SKM-1 treated with dmso at 0.1 percent for 144 hours (cell line): ENCODE measurements at regions not wholly inside any gene's neighbourhood (a gene's known extent, or its start where the extent isn't known, plus 50 kb on each side); places are given as distances from the start of the nearest gene placed in this dataset.
A peak's percentile ranks its signal among the peaks of the same experiment; 100 is the strongest.
"Not testable (repeated sequence)": the region's sequence is repeated elsewhere in the genome, so short reads cannot be mapped to it uniquely, and the experiment has no call there.

ENCODE experiments used
- DNase-seq: peaks from one replicate; lab custom pipeline; 2025; ENCODE audit not compliant: unreplicated experiment; lab: John Stamatoyannopoulos, UW

DNA sequence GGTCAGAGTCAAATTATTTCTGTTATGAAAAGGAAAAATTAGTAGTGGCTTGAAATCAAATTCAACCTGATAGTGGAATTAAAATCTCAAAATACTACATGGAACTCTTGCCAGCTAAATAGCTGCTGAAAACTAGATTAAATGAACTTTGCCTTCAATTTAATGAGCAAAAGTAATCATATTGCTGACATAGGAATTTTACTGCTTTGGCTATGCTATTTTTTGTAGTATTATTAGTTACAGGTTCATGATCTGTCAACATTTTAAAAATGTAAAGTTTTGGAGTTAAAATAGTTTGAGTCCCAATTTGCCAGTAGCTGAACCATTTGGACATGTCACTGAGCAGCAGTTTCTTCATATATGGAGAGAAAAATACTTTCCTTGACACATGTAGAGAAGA lies 81.4 kb downstream of the RERGL start:
- DNase-seq = no peak

DNA sequence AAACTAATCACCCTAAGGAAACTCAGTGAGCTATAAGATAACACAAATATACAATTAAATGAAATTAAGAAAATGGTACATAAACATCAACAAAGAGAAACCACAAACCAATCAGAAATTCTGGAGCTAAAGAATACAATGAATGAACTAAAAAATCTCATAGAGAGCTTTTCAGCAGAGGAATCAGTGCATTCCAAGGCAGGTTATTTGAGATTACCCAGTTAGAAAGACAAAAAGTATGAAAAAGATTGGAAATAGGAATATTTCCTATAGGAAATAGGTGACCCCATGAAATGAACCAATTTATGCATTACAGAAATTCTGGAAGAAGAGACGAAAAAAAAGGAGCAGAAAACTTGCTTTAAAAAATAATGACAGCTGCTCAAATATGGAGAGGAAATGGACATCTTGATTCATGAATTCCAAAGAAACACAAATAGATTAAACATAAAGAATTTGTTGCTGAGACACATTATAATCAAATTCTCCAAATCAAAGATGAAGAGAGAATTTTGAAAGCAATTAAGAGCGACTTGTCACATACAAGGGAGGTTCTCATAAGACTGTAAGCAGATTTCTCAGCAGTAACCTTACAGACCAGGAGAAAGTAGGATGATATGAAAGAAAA lies 90.7 kb downstream of the RERGL start:
- DNase-seq = no peak

DNA sequence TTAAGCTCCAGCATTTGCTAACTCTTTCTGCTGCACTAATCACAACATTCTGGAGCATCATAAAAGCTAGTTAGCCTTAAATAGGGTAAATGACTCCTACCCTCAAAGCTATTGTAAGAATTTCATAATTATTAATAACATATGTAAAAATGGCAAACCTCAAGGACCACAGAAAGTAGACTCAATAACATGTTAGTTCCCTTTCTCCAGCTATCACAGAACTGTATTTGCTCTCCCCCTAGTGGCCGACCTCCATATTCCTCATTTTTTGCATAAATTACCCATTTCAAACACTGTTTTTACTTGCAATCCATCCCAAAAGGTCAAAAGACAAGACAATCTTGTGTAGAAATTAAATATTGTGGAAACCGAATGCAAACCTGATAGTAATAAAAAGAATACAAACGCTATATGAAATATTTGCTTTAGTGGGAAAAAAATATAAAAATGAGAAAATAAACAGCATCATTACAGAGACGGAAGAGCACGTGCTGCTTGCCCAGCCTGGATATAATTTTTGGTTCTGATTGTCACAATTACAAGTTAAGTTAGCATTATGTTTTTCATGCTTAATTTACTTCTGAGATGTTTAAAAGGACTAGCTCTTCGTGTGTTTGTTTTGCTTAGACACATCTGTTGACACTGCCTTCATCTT lies 97.9 kb downstream of the RERGL start:
- DNase-seq = peak; percentile 37

DNA sequence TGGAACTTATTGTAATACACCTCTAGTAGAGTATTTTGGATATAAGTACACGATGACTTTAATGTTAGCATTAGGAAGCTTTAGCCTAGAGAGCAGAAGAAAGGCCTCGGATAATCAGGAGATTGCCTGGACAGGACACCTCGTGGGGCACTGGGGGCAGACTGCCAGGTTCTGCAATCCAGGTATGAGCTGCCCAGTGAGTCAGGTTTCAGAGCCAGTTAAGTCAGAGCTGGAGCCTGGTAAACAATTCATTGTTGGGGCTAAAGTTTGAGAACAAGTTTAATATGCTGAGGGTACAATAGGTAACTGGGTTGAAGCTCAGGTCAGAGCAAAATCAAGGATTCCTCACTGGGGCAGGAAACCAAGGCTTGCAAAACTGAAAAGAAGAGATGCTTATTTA lies 107.4 kb downstream of the RERGL start:
- no peak for DNase-seq

DNA sequence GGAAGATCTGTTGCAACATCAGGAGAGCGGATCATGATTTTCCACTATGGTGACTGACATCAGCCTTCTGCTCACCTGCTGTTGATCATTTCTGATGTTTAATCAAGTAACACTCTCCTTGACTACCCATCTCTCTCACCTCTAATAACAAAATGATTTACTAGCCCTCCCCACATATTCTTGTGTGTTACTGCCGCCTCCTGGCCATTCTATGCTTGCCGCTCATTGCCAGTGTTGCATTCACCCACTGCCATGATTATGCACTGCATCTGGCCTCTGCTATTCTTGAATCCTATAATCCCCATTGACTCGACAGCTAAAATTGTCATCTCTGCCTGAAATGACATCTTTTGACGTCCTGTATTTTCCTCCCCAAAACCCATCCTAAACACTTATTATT lies 113.8 kb downstream of the RERGL start:
- DNase-seq = no peak

DNA sequence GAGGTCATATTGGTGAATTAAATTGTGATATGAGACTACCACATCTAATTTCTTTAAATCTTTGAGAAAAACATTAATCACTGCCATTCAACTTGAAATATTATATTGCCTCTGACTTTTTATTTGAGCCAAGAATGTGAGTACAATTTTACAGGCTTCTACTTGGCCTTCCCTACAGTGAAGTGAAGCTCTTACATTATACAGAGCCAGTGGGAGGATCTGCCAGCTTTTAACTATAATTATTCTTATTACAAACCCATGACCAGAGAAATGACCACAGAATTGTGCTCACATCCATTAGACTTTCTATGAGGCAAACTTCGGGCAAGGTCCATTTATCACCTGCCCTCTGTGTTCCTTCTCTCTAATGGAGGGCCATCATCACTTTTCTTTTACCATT lies 114.2 kb downstream of the RERGL start:
- DNase-seq = no peak

DNA sequence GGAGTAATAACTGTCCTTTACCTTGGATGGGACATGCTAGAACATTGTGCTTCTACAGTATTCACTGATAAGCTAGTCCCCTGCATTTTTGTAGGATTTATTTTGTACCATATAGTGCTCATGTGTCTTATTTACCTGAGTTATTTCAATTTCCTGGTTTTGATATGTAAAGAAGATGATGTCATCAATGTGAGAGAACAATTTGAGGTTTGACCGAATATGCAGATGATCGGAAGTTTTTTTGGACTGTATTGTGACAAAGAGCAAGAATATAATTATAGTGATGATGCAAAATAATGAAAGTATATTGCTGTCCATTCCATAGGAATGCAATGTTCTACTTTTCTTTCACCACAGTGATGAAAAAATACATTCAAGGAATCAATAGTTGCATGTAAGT lies 114.8 kb downstream of the RERGL start:
- no peak for DNase-seq

DNA sequence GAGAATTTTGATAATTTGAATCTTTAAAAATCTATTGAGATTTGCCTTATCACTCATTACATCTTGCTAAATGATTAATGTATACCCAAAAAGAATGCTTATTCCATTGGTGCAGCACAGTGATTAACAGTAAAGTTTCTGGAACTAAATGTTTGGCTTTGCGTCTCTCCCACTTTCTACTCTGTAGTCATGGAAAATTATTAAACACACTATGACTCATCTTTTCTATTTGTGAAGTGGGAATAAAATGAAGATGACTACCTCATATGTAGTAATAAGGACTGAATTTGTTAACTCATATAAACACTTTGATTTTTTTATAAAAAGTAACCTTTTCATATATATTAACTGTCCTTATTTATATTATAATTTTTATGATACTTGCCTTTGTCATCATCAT lies 118.1 kb downstream of the RERGL start:
- DNase-seq = no peak

DNA sequence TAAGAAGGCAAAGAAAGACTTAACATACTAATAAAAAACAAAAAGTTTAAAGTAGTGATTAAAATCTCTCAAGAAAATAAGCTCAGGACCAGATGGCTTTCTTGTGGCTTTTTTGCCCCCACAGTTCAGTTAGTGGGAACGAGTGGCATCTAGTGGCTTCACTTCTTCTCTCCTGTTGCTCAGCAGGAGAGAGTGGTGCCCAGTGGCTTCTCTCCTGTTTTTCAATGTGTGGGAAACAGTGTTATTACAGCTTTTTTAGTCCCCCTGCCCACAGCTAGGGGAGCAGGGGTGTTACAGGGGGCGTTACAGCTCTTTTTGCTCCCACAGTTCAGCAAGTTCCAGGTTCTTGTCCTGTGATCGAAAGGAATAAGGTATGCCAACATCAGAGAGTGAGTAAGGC lies 135.2 kb downstream of the RERGL start:
- no peak for DNase-seq

DNA sequence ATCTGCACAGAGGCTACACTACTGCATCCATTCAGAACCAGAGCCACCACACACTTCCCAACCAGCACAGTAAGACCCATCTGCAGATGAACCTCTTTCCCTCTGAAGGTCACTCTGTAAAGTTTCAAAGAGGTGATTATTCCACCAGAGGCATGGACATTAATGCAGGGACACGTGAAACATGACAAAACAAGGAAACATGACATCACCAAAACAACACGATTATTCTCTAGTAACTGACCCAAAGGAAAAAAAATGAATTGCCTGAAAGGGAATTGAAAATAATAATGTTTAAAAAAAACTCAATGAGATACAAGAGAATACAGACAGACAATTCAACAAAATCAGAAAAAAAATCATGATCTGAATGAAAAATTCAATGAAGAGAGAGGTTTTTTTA lies 139.1 kb downstream of the RERGL start:
- DNase-seq = no peak

DNA sequence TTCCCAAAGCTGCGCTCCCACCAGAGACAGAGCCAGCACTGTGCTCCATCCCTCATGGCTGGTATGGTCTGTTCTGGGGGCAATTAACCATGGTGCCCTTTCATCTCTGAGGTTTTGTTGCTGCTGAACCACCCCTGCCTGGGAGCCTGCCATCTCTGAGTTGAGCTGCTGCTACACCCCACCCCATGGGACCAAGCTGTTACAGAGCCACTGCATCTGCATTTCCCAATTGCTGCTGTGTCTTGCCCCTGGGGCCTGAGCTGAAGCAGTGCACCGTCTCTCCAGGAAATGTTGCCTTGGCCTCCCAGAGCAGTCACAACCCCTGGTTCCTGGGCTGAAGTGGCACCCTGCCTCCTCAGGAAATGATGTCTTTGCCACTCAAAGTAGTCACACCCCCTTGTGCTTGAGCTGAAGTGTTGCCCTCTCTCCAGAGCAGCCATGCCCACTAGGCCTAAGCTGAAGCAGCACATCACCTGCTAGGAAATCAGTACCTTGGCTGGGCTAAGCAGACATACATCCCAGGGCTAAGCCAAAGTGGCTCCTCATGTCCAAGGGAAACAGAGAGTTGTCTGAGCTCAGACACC lies 140.3 kb downstream of the RERGL start:
- no peak for DNase-seq

DNA sequence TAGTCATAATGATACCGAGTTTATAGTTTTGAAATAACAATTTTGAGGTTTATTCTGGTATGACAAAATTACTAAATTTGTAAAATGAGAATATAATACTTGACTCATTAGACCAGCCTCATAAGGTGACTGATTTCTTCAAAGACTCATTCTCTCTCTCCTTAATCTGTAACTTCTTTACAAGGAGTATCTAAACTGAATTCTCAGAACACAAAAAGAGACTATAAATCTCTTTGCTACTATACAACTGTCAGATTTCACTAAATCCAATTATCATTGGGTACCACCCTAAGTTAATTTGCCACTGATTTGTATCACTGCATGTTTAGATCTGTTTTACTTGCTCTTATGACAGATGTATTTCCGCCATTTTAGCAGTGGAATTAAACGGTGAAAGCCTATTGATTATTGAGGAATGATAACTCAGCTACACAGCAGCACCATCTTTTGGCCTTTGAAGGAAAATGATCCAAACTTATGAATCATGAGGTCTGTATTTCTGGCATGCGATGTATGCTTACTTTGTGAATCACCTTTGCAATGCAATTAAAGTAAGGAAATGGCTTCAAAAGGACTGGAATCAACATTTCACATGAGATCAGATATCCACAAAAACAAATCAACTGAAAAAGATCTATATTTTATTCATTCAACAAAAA lies 161.2 kb downstream of the RERGL start:
- no peak for DNase-seq

DNA sequence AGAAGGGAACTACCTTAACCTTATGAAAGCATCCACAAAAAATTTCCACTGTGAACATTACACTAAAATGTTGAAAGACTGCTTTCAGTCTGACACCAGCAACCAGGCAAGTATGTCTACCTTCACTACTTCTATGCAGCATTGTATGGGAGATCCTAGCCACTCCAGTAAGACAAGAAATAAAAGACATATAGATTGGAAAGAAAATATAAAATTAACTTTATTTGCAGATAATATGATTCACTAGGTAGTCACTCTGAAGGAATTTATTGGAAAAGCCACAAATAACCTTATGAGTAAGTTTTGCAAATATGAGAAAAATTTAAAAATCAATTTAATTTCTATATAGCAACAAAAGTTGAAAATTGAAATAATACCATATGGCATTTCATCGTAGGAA lies 172.0 kb downstream of the RERGL start:
- DNase-seq = no peak

DNA sequence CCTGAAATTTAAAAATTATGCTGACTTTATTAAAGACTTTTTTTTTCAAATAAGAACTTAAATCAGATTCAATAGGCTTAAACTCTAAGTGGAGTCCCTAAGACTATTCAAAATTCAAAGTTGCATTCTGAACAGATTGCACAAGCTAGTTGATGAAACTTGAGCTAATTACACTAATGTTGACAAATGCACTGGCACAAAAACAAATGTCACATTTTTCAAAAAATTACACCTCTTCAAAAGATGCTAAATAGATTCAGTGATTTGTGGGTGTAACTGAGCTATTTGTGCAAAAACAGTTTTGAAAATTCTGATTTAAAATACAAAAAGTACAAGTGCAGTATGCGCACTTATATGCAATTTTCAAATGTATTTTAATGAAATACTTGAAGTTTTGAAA lies 205.4 kb downstream of the RERGL start:
- no peak for DNase-seq

DNA sequence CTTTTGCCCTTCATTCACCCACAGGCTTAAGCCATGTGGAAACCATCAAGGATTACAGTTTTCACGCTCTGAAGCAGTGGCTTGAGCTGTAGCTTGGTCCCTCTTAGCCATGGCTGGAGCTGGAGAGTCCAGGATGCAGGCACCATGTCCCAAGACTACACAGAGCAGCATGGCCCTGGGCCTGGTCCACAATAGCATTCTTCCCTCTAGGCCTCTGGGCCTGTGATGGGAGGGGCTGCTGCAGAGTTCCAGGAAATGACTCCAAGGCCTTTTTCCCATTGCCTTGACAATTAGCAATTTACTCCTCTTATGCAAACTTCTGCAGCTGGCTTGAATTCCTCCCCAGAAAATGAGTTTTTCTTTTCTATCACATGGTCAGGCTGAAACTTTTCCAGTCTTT lies 211.3 kb downstream of the RERGL start:
- no peak for DNase-seq

DNA sequence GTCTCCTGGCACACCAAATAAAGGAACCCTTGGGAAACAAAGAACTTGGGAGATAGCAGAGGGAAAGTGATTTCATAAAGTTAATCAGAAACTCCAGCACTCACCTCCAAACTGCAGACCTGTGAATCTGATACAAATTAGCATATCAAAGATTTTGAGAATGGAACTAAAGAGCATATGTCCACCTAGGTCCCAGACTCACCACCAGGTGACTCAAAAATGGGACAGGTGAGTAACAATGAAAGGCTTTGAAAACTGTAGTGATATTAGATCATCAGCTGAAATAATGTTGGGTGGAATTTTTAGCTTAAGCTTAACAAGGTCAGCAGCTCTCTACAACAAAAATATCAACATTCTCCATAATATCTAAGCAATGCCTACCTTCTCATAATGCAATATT lies 214.8 kb downstream of the RERGL start:
- DNase-seq = no peak

DNA sequence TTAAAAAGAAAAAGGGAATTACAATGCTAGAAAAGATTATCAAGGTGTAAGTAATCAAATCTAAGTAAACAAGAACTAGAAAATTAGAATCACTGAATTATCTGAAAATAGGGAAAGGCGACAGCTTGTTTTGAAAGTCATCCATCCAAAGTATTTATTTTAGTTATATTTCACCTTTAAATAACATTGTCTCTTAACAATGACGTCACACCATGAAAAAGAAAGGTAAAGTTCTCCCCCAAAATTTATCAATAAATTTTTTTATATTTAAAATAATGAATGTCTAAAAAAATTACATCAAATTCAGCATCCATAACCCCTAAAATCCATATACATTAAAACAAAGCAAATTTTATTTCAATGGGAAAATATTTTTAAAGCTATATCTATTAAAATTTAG lies 223.2 kb downstream of the RERGL start:
- no peak for DNase-seq

DNA sequence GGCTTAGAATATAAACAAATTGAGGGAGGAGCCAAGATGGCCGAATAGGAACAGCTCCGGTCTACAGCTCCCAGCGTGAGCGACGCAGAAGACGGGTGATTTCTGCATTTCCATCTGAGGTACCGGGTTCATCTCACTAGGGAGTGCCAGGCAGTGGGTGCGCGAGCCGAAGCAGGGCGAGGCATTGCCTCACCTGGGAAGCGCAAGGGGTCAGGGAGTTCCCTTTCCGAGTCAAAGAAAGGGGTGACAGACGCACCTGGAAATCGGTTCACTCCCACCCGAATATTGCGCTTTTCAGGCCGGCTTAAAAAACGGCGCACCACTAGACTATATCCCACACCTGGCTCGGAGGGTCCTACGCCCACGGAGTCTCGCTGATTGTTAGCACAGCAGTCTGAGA lies 234.4 kb downstream of the RERGL start:
- not testable (repeated sequence) for DNase-seq

DNA sequence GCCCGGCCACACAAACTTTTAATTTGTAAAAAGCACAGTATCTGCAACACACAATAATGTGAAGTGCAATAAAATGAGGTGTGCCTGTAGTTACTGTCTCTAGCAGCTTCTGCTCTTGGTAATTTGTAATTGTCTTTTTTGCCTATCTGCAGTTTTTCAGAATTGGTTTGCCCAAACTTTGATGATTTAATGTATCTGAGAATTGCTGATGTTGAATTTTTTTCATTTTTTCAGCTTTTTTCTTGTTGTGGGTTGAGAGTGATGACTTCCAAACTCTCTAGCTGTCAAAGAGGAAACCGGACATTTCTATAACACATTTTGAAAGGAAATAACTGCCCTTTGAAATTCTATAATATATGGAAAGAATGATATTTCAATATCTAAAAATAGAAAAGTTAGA lies 236.9 kb downstream of the RERGL start:
- no peak for DNase-seq

DNA sequence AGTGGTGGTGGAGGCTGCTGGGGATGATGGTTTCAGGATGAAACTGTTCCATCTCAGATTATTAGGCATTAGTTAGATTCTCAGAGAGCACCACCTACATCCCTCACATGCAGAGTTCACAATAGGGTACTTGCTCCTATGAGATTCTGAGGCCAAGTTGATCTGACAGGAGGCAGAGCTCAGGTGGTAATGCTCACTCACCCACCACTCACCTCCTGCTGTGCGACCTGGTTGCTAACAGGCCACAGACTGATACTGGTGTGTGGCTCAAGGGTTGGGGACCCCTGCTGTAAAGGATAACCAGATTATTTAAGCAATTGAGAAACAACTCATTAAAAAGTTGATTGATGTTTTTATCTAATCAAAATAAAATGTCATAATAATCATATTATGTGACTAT lies 248.5 kb downstream of the RERGL start:
- DNase-seq = no peak

DNA sequence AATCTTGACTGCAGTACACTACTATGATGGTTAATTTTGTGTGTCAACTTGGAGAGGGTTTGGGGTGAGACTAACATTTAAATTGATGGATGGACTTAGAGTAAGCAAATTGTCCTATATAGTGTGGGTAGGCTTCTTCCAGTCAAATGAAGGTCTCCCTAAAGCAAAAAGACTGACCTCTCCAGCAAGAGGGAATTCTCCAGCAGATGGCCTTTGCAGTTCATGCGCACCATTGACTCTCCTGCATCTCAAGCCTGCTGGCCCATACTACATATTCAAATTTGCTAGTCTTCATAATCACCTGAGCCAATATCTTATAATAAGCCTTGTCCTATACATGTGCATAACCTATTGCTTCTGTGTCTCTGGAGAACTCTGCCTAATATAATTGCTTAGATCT lies 260.2 kb downstream of the RERGL start:
- no peak for DNase-seq

DNA sequence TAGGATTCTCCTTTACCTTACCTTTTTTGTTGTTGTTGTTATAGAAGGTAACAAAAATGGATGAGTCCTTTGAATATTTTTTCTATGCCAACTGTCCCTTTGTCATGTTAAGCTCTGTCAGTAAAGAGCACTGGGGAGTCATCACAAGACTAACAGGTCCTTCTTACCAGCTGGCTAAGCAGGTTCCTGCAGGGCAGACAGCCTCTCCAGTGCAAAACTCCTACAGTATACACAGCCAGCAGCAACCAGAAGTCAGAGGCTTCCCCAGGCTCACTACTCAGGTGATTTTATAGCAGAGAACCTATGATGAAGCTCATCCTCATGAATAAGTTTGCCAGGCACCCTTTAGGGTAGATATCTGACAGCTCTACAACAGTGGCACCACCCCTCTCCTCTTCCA lies 271.1 kb downstream of the RERGL start:
- no peak for DNase-seq
